ENCODE measurements at regions not wholly inside any gene's neighbourhood (a gene's known extent, or its start where the extent isn't known, plus 50 kb on each side); places are given as distances from the start of the nearest gene placed in this dataset.
A peak's percentile ranks its signal among the peaks of the same experiment; 100 is the strongest.

DNA sequence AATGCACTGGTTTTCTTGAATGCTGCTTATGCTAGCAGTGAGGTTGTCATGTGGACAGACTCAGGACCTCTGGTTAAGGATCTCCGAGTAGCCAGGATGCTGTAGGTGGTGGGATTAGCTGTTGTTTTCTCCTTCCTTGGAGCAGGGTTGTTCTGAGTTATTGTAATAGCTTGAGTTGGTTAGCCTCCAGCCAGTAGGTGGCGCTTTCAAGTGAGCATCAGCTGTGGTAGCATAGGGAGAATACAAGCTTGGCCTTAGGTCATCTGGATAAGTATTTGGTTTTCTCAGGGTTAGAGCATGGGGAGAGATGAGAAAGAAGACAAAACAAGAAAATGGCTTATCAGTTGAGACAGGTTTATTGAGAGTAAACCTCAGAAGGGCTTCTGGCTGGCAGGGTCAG lies 299.7 kb upstream of the FBXO33 start:
- TF ChIP-seq, protein P1, sequence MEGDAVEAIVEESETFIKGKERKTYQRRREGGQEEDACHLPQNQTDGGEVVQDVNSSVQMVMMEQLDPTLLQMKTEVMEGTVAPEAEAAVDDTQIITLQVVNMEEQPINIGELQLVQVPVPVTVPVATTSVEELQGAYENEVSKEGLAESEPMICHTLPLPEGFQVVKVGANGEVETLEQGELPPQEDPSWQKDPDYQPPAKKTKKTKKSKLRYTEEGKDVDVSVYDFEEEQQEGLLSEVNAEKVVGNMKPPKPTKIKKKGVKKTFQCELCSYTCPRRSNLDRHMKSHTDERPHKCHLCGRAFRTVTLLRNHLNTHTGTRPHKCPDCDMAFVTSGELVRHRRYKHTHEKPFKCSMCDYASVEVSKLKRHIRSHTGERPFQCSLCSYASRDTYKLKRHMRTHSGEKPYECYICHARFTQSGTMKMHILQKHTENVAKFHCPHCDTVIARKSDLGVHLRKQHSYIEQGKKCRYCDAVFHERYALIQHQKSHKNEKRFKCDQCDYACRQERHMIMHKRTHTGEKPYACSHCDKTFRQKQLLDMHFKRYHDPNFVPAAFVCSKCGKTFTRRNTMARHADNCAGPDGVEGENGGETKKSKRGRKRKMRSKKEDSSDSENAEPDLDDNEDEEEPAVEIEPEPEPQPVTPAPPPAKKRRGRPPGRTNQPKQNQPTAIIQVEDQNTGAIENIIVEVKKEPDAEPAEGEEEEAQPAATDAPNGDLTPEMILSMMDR (IDR thresholded peaks at IDR 0.05; ENCODE audit: low read depth, low read length): peak; percentile 53
- no peak overlapping the region for H3K4me3 ChIP-seq (ENCODE audit: low read depth, low read length)
- H3K4me1 ChIP-seq: no peaks in the 10 kb centered on the region
- H3K36me3 ChIP-seq: no peaks in the 10 kb centered on the region
- peak; percentile 33 for DNase-seq
- H3K27me3 ChIP-seq: no peaks in the 10 kb centered on the region
- no peaks in the 10 kb centered on the region; the same call in 1 of the 2 replicates for H3K9me3 ChIP-seq

DNA sequence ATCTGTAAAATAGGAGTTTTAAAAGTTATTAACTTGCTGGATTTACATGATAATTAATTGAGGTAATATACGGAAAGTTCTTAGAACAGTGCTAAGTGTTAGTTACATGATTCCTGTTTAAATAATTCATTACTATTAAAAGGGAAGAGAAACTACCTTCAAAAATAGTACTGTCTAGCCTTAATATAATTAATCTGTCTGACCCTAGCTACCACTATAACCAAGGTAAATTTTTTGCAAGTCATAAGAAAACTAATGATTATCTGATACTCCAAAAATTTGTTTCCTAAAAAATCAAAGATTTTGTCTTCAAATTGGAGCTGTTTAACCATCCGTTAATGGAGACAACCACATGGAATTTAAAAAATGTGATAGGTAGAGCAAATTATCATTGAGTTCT lies 294.3 kb upstream of the FBXO33 start:
- Histone ChIP-seq H3K4me3 (ENCODE audit: low read depth, low read length) (no peak overlapping the region), H3K9me3 (no peaks in the 10 kb centered on the region; the same call in 1 of the 2 replicates), H3K27me3 (no peaks in the 10 kb centered on the region), H3K4me1 (no peaks in the 10 kb centered on the region), H3K36me3 (no peaks in the 10 kb centered on the region)
- TF ChIP-seq, protein P1 (IDR thresholded peaks at IDR 0.05; ENCODE audit: low read depth, low read length): no peak
- no peak for DNase-seq

DNA sequence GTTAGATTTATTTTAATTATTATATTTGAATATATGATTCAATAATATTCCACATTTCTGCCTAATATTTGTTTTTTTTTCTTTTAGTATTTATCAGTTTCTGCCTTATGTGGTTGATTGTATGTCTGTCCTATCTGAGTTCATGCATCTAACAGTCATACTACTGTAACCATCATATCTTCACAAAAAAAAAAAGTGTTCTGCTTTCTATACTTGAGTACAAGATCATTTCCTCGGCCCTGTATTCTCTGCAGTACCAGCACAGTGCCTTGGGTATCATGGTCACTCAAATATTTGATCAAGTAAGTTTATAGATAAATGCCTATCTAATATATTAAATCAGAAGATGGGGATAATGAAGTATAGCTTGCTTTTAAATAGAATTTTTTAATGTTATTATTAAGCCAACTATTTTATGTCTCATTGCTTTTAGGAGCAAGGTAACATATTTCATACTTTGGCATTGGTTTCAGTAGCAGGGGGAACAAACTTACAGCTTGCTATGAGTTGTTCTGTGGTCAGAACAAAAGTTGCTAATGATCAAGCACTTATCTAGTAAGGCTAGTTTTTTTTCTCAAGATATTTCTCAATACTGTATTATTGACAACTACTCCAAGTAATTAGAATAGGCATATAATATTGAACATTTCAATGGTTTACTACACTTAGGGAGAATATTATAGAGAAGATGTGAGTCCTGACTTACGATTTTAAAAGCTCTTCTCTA lies 290.5 kb upstream of the FBXO33 start:
- TF ChIP-seq, protein P1 (IDR thresholded peaks at IDR 0.05; ENCODE audit: low read depth, low read length): no peak
- no peaks in the 10 kb centered on the region for H3K4me1 ChIP-seq
- H3K27me3 ChIP-seq: no peaks in the 10 kb centered on the region
- no peaks in the 10 kb centered on the region for H3K9me3 ChIP-seq
- DNase-seq: no peak
- no peaks in the 10 kb centered on the region for H3K36me3 ChIP-seq
- H3K4me3 ChIP-seq (ENCODE audit: low read depth, low read length): no peak overlapping the region

DNA sequence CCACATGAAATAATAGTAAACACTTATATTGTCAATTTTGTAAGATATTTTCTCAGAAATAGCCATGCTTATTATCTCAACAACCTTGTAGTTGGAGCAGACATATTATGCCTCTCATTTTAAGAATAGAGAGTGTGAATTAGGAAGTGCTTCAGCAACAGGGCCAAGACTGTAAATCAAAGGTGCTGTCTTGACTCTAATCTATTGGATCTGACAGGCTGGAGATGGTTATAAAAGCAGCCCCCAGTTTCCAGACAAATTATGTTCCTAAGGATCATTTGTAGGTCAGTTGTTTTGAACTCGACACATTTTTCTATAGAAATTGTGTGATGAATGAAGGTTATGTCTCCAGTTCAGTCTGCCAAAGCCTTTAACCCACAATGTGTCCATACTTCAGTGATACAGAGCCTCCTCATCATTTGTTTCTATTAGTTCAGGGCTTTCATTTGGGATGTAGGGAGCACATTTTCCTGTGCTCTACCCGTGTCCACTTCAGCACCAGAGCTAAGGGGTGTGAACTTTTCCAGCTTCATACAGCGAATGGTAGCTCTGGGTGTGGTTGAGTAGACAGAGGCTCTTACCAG lies 284.8 kb upstream of the FBXO33 start:
- no peaks in the 10 kb centered on the region for H3K4me1 ChIP-seq
- no peak for DNase-seq
- TF ChIP-seq, protein P1 (IDR thresholded peaks at IDR 0.05; ENCODE audit: low read depth, low read length): no peak
- no peaks in the 10 kb centered on the region for H3K27me3 ChIP-seq
- H3K36me3 ChIP-seq: no peaks in the 10 kb centered on the region
- no peaks in the 10 kb centered on the region for H3K9me3 ChIP-seq
- no peak overlapping the region for H3K4me3 ChIP-seq (ENCODE audit: low read depth, low read length)

DNA sequence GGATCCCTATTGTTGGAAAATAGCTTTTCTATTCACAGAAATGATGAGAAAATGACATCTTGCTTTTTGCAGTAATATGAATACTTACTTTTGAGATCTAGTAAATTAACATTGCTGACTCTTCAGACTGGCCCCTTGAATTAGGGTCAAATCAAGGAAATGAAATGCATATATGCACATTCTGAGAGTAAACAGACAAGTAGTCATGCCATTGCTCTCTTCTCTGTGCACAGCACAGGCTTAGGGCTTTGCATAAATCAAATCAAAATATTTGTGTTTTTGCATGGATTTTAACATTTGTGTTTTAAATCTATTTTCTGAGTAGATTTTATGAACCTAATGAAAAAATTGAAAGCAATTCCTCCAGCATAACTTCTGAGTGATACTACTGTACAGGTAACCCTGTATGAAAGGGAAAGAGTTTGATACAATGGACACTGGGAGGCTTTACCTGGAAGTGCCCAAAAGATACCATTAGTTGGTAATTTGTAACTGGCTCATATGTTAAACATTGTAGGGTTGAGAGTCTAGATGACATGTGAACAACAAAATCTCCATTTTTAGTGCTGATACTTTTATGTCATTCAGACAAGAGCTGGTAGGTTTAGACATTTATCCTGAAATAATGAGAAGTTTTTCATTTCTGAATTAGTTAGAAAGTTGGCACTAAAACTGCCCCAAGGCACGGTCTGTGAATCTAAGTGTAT lies 280.2 kb upstream of the FBXO33 start:
- no peaks in the 10 kb centered on the region for H3K4me1 ChIP-seq
- no peak overlapping the region for H3K4me3 ChIP-seq (ENCODE audit: low read depth, low read length)
- H3K27me3 ChIP-seq: no peaks in the 10 kb centered on the region
- H3K9me3 ChIP-seq: no peaks in the 10 kb centered on the region
- TF ChIP-seq, protein P1 (IDR thresholded peaks at IDR 0.05; ENCODE audit: low read depth, low read length): no peak
- no peak for DNase-seq
- H3K36me3 ChIP-seq: no peaks in the 10 kb centered on the region

- DNase-seq: no peak
- Histone ChIP-seq H3K4me1 (no peaks in the 10 kb centered on the region), H3K36me3 (no peaks in the 10 kb centered on the region)
Measured at GRCh38 chr14:39704594-39704993, 272.4 kb upstream of the FBXO33 start.

More at GRCh38 chr14:39704594-39704993, 272.4 kb upstream of the FBXO33 start:
- no peaks in the 10 kb centered on the region for H3K27me3 ChIP-seq
- H3K9me3 ChIP-seq: no peaks in the 10 kb centered on the region
- TF ChIP-seq, protein P1 (IDR thresholded peaks at IDR 0.05; ENCODE audit: low read depth, low read length): no peak
- no peak overlapping the region for H3K4me3 ChIP-seq (ENCODE audit: low read depth, low read length)

All from BE2C (cell line).